ENCODE measurements at regions not wholly inside any gene's neighbourhood (a gene's known extent, or its start where the extent isn't known, plus 50 kb on each side); places are given as distances from the start of the nearest gene placed in this dataset.

- no peaks in the 10 kb centered on the region for H3K9me3 ChIP-seq
- DNase-seq, result no peak
- no peaks in the 10 kb centered on the region for H3K36me3 ChIP-seq
- TF ChIP-seq CTCF (IDR thresholded peaks at IDR 0.05; ENCODE audit: low read depth, low read length), result no peak
- no peak overlapping the region for H3K4me3 ChIP-seq (ENCODE audit: low read depth, low read length)
- no peaks in the 10 kb centered on the region for H3K4me1 ChIP-seq
- H3K27me3 ChIP-seq, result no peaks in the 10 kb centered on the region; the same call in 1 of the 2 replicates
These were observed 286.0 kb upstream of the DMRT1 start for GRCh38 chr9:555493-555892.

- Histone ChIP-seq H3K9me3 (no peaks in the 10 kb centered on the region), H3K4me1 (no peaks in the 10 kb centered on the region), H3K36me3 (no peaks in the 10 kb centered on the region), H3K4me3 (ENCODE audit: low read depth, low read length) (no peak overlapping the region), H3K27me3 (no peaks in the 10 kb centered on the region; the same call in 1 of the 2 replicates)
- no peak for TF ChIP-seq CTCF (IDR thresholded peaks at IDR 0.05; ENCODE audit: low read depth, low read length)
- DNase-seq, result no peak
These were observed 285.3 kb upstream of the DMRT1 start for GRCh38 chr9:556199-556598.

GRCh38 chr9:556675-557074 is 284.8 kb upstream of the DMRT1 start:
- H3K9me3 ChIP-seq, result no peaks in the 10 kb centered on the region
- no peaks in the 10 kb centered on the region; the same call in 1 of the 2 replicates for H3K27me3 ChIP-seq
- no peaks in the 10 kb centered on the region for H3K4me1 ChIP-seq
- no peak for TF ChIP-seq CTCF (IDR thresholded peaks at IDR 0.05; ENCODE audit: low read depth, low read length)
- no peak overlapping the region for H3K4me3 ChIP-seq (ENCODE audit: low read depth, low read length)
- DNase-seq, result no peak
- no peaks in the 10 kb centered on the region for H3K36me3 ChIP-seq

GRCh38 chr9:557601-558201 is 283.8 kb upstream of the DMRT1 start:
- Histone ChIP-seq H3K36me3 (no peaks in the 10 kb centered on the region), H3K4me1 (no peaks in the 10 kb centered on the region), H3K4me3 (ENCODE audit: low read depth, low read length) (no peak overlapping the region), H3K9me3 (no peaks in the 10 kb centered on the region), H3K27me3 (no peaks in the 10 kb centered on the region; the same call in 1 of the 2 replicates)
- no peak for DNase-seq
- TF ChIP-seq CTCF (IDR thresholded peaks at IDR 0.05; ENCODE audit: low read depth, low read length), result no peak

GRCh38 chr9:561427-561826 is 280.1 kb upstream of the DMRT1 start:
- Histone ChIP-seq H3K4me3 (ENCODE audit: low read depth, low read length) (no peak overlapping the region), H3K9me3 (no peaks in the 10 kb centered on the region), H3K27me3 (no peaks in the 10 kb centered on the region; the same call in 1 of the 2 replicates), H3K4me1 (no peaks in the 10 kb centered on the region), H3K36me3 (no peaks in the 10 kb centered on the region)
- DNase-seq, result no peak
- TF ChIP-seq CTCF (IDR thresholded peaks at IDR 0.05; ENCODE audit: low read depth, low read length), result no peak

- H3K4me1 ChIP-seq, result no peaks in the 10 kb centered on the region
- no peaks in the 10 kb centered on the region for H3K9me3 ChIP-seq
- H3K4me3 ChIP-seq (ENCODE audit: low read depth, low read length), result no peak overlapping the region
- TF ChIP-seq CTCF (IDR thresholded peaks at IDR 0.05; ENCODE audit: low read depth, low read length), result no peak
- no peaks in the 10 kb centered on the region; the same call in 1 of the 2 replicates for H3K27me3 ChIP-seq
- DNase-seq, result no peak
- H3K36me3 ChIP-seq, result no peaks in the 10 kb centered on the region
These were observed 278.3 kb upstream of the DMRT1 start for GRCh38 chr9:563200-563599.
